Activated naive CD4-positive, alpha-beta T cell treated with anti-CD3 and anti-CD28 coated beads, Interleukin-2, amount 50 U/mL, for 24 hours (primary cell): ENCODE measurements at regions not wholly inside any gene's neighbourhood (a gene's known extent, or its start where the extent isn't known, plus 50 kb on each side); places are given as distances from the start of the nearest gene placed in this dataset.

Source experiments
- H3K27ac Mint-ChIP-seq: one replicate; pipeline ENCODE4 v1.8.0; 2021; ENCODE audit warnings: mild to moderate bottlenecking, mixed read lengths
- H3K27me3 Mint-ChIP-seq: one replicate; pipeline ENCODE4 v1.8.0; 2021; ENCODE audit warnings: mixed read lengths
- H3K36me3 Mint-ChIP-seq: one replicate; pipeline ENCODE4 v1.8.0; 2021; ENCODE audit warnings: mixed read lengths
- H3K4me1 Mint-ChIP-seq: one replicate; pipeline ENCODE4 v1.8.0; 2021; ENCODE audit warnings: mixed read lengths
- H3K4me3 Mint-ChIP-seq: one replicate; pipeline ENCODE4 v1.8.0; 2021; ENCODE audit warnings: mild to moderate bottlenecking, mixed read lengths
- H3K9me3 Mint-ChIP-seq: one replicate; pipeline ENCODE4 v1.8.0; 2021; ENCODE audit warnings: mixed read lengths

DNA sequence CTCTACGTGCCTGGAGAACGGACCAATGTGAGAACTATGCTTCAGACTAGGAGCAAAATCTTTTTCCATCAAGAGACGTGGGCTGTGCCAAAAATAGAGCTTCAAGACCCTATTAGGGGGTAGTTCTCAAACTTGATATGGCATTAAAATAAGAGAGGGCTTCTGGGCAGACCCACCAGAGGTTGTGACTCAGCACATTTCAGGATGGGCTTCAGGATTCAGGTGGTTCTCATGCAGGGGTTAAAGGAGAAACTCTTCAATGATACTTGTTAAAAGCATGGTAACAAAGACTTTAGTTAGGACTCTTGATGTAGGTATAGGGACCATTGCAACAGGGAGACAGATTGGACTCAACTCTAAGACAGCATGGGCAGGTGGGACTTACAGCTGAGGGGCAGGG is 195.5 kb downstream of the RGS3 start:
- Mint-ChIP-seq H3K27me3 (no peaks in the 10 kb centered on the region), H3K9me3 (no peaks in the 10 kb centered on the region), H3K36me3 (no peaks in the 10 kb centered on the region), H3K4me1 (no peaks in the 10 kb centered on the region), H3K4me3 (no peak overlapping the region), H3K27ac (no peak overlapping the region)

- no peaks in the 10 kb centered on the region for H3K9me3 Mint-ChIP-seq
- H3K27ac Mint-ChIP-seq = no peak overlapping the region
- no peaks in the 10 kb centered on the region for H3K27me3 Mint-ChIP-seq
- no peaks in the 10 kb centered on the region for H3K36me3 Mint-ChIP-seq
- H3K4me3 Mint-ChIP-seq = no peak overlapping the region
- H3K4me1 Mint-ChIP-seq = no peaks in the 10 kb centered on the region
Measured at GRCh38 chr9:113659740-113660139, 196.2 kb downstream of the RGS3 start.

- H3K9me3 Mint-ChIP-seq = no peaks in the 10 kb centered on the region
- no peaks in the 10 kb centered on the region for H3K27me3 Mint-ChIP-seq
- H3K4me1 Mint-ChIP-seq = no peaks in the 10 kb centered on the region
- H3K36me3 Mint-ChIP-seq = no peaks in the 10 kb centered on the region
- no peak overlapping the region for H3K4me3 Mint-ChIP-seq
- H3K27ac Mint-ChIP-seq = no peak overlapping the region
Measured at GRCh38 chr9:113660196-113660595, 196.7 kb downstream of the RGS3 start.

DNA sequence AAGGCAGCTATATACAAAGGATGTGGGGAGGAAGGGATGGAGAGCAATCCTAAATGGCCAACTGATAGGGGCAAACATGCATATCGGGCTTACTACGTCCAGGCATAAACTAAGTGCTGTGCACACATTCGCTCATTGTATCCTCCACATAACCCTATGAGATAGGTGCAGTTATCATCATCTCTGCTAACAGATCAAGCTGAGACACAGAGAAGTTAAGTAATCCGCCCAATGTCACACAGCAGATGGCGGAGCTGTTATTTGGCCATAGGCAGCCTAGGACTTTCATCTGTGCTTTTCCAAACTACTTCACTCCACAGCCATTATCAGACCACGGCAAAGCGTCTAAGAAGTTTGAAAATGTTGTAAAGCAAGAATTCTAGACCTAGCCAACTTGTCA is 197.5 kb downstream of the RGS3 start:
- no peaks in the 10 kb centered on the region for H3K4me1 Mint-ChIP-seq
- no peak overlapping the region for H3K4me3 Mint-ChIP-seq
- H3K27me3 Mint-ChIP-seq = no peaks in the 10 kb centered on the region
- H3K36me3 Mint-ChIP-seq = no peaks in the 10 kb centered on the region
- H3K27ac Mint-ChIP-seq = no peak overlapping the region
- H3K9me3 Mint-ChIP-seq = no peaks in the 10 kb centered on the region

DNA sequence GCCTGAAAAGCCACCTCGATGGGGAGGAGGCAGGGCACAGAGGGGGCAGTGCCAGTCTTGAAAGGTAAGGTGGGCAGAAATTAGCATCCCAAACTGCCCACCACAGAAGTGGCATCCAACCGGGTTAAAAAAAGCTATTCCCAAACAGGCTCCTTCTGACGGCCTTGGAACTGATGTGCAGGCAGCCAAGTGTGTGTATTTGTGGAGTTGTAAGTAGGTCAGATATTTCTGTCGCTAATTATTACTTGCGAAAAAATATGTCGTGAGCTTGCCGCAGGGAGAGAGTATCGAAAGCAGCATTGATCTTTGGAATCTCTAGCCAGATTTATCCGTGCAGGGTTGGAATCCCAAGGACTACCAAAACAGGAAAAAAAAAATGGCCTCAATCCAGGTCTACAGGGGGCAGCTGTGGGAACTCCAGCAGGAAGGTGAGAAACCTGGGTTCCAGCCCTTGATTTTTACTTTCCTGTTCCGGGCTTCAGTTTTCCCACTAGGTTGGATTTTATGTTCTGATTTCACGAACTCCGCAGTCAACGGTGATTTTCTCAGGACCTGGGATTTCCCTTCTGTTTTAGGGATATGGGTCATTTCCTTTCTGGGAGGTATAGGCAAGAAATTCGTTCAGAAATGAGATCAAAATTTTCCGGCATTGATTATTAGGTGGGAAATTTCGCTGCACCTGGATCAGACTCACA is 200.8 kb downstream of the RGS3 start:
- Mint-ChIP-seq H3K4me1 (no peaks in the 10 kb centered on the region), H3K27ac (no peak overlapping the region), H3K4me3 (no peak overlapping the region), H3K27me3 (no peaks in the 10 kb centered on the region), H3K9me3 (no peaks in the 10 kb centered on the region), H3K36me3 (no peaks in the 10 kb centered on the region)

DNA sequence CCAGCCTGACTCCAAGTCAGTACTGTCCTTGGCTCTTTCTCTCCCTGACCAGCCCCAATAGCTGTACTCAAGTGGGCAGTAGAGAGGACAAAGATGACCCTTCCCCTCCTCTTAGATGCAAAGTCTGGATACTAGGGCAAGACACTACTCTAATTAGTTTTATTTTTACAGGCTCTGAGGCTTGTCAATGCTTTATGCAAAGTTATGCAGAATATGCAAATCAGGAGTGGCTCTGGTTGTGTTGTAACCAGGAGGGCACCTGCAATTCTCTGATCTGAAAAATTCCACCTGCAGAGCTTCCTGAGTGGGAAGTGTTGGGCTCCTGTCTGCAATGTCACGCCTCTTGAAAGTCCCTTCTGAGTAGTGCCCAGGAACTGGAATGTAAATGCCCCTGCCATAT is 201.5 kb downstream of the RGS3 start:
- no peak overlapping the region for H3K27ac Mint-ChIP-seq
- no peaks in the 10 kb centered on the region for H3K4me1 Mint-ChIP-seq
- H3K9me3 Mint-ChIP-seq = no peaks in the 10 kb centered on the region
- H3K4me3 Mint-ChIP-seq = no peak overlapping the region
- H3K27me3 Mint-ChIP-seq = no peaks in the 10 kb centered on the region
- H3K36me3 Mint-ChIP-seq = no peaks in the 10 kb centered on the region

DNA sequence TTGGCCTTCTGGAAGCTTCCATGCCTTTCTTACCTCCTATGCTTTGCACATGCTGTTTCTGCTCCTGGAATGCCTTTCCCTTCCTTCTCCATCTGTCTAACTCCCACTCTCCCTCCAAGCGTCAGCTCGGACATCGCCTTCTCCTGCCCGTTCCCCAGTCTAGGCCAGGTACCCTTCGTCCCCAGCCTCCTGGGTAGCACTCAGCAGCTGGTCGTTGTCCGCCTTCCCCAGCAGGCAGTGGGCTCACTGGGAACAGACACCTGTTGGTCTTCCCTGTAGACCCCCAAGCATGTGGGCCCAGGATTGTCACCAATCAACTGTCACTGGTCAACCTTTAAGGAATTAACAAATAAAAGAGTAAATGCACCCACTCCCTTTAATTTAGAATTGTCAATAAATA is 202.2 kb downstream of the RGS3 start:
- no peaks in the 10 kb centered on the region for H3K36me3 Mint-ChIP-seq
- no peaks in the 10 kb centered on the region for H3K27me3 Mint-ChIP-seq
- no peaks in the 10 kb centered on the region for H3K9me3 Mint-ChIP-seq
- H3K27ac Mint-ChIP-seq = no peak overlapping the region
- no peak overlapping the region for H3K4me3 Mint-ChIP-seq
- H3K4me1 Mint-ChIP-seq = no peaks in the 10 kb centered on the region

GRCh38 chr9:113668061-113668460 is 204.5 kb downstream of the RGS3 start:
- Mint-ChIP-seq H3K36me3 (no peaks in the 10 kb centered on the region), H3K4me3 (no peak overlapping the region), H3K27ac (no peak overlapping the region), H3K9me3 (no peaks in the 10 kb centered on the region), H3K4me1 (no peaks in the 10 kb centered on the region), H3K27me3 (no peaks in the 10 kb centered on the region)

- Mint-ChIP-seq H3K4me3 (no peak overlapping the region), H3K9me3 (no peaks in the 10 kb centered on the region), H3K4me1 (no peaks in the 10 kb centered on the region), H3K27me3 (peaks cover 4% of the 10 kb centered on the region), H3K27ac (no peak overlapping the region), H3K36me3 (no peaks in the 10 kb centered on the region)
Measured at GRCh38 chr9:113669522-113670115, 206.1 kb downstream of the RGS3 start.

GRCh38 chr9:113673726-113674125 is 202.4 kb upstream of the ZNF618 start:
- no peaks in the 10 kb centered on the region for H3K36me3 Mint-ChIP-seq
- H3K27ac Mint-ChIP-seq = no peak overlapping the region
- no peak overlapping the region for H3K4me3 Mint-ChIP-seq
- H3K4me1 Mint-ChIP-seq = no peaks in the 10 kb centered on the region
- no peaks in the 10 kb centered on the region for H3K9me3 Mint-ChIP-seq
- peaks cover 14% of the 10 kb centered on the region for H3K27me3 Mint-ChIP-seq

DNA sequence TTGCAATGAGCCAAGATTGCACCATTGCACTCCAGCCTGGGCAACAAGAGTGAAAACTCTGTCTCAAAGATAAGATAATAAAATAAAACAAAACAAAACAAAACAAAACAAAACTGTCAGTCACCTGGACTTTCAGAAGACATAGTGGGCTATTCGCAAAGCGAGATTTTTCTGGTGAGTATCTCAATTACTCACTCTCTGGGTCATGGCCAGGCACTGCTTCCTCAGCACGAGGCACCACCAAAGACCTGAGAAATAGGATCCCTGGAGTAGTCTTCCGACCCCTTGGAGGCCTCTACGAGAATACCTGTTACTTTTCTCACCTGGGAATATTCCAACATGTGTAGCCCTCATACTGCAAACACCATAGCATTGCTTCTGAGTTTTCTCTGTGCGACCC is 201.7 kb upstream of the ZNF618 start:
- Mint-ChIP-seq H3K4me3 (no peak overlapping the region), H3K27ac (no peak overlapping the region), H3K27me3 (peaks cover 15% of the 10 kb centered on the region), H3K36me3 (no peaks in the 10 kb centered on the region), H3K4me1 (no peaks in the 10 kb centered on the region), H3K9me3 (no peaks in the 10 kb centered on the region)

- H3K4me3 Mint-ChIP-seq = no peak overlapping the region
- H3K9me3 Mint-ChIP-seq = no peaks in the 10 kb centered on the region
- H3K4me1 Mint-ChIP-seq = no peaks in the 10 kb centered on the region
- H3K27ac Mint-ChIP-seq = no peak overlapping the region
- H3K36me3 Mint-ChIP-seq = no peaks in the 10 kb centered on the region
- H3K27me3 Mint-ChIP-seq = peaks cover 20% of the 10 kb centered on the region
Measured at GRCh38 chr9:113675475-113675941, 200.6 kb upstream of the ZNF618 start.

GRCh38 chr9:113677057-113677456 is 199.1 kb upstream of the ZNF618 start:
- Mint-ChIP-seq H3K4me1 (no peaks in the 10 kb centered on the region), H3K4me3 (no peak overlapping the region), H3K27me3 (peaks cover 27% of the 10 kb centered on the region)

GRCh38 chr9:113677569-113677968 is 198.5 kb upstream of the ZNF618 start:
- H3K4me3 Mint-ChIP-seq = no peak overlapping the region
- peaks cover 28% of the 10 kb centered on the region for H3K27me3 Mint-ChIP-seq
- H3K36me3 Mint-ChIP-seq = no peaks in the 10 kb centered on the region
- H3K9me3 Mint-ChIP-seq = no peaks in the 10 kb centered on the region
- no peaks in the 10 kb centered on the region for H3K4me1 Mint-ChIP-seq
- no peak overlapping the region for H3K27ac Mint-ChIP-seq

More at GRCh38 chr9:113677057-113677456, 199.1 kb upstream of the ZNF618 start:
- H3K36me3 Mint-ChIP-seq = no peaks in the 10 kb centered on the region
- no peak overlapping the region for H3K27ac Mint-ChIP-seq
- H3K9me3 Mint-ChIP-seq = no peaks in the 10 kb centered on the region

DNA sequence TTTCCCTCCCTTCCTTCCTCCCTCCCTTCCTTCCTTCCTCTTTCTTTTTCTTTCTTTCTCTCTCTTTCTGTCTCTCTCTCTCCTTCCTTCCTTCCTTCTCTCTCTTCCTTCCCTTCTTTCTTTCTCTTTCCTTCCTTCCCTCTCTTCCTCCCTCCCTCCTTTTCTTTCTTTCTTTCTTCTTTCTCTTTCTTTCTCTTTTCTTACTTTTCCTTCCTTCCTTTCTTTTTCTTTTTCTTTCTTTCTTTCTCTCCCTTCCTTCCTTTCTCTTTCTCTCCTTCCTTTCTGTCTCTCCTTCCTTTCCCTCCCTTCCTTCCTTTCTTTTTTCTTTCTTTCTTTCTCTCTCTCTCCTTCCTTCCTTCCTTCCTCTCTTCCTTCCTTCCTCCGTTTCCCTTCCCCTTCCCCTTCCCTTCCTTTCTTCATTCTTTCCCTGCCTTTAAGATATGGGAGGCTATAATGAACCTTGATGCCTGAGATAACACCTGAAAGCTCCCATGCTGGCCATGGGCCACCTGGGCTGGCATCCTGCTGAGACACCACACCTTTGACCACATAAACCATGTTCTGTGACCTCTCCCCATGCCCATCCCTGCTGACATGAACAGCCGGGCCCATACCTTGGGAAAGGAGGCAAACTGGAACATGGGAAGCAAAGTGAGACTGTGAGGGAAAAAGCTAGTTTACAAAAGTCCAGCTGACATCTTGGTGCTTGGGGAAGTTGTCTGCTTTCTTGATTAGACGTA is 197.8 kb upstream of the ZNF618 start:
- Mint-ChIP-seq H3K9me3 (no peaks in the 10 kb centered on the region), H3K27ac (no peak overlapping the region), H3K4me1 (no peaks in the 10 kb centered on the region), H3K27me3 (peaks cover 28% of the 10 kb centered on the region), H3K4me3 (no peak overlapping the region), H3K36me3 (no peaks in the 10 kb centered on the region)

DNA sequence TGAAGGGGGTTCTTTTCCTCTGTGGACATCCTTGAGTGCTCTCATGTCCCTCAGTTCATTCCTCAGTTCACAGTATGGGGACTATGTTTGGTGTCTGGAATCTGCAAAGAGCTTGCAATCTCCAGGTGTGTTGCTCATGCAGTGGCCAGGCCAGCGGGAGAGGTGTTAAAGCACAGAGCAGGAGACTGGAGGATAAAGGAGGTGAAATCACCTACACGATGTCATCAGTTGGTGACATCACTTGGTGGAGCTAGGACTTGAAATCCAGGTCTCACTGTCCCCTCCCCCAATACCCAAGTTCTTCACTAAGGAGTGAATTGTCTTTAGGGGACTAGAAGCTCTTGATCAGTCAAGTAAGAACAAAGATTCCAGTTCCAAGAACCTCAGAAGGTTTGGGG is 197.3 kb upstream of the ZNF618 start:
- Mint-ChIP-seq H3K4me1 (no peaks in the 10 kb centered on the region), H3K4me3 (no peak overlapping the region), H3K9me3 (no peaks in the 10 kb centered on the region), H3K27ac (no peak overlapping the region), H3K36me3 (no peaks in the 10 kb centered on the region), H3K27me3 (peaks cover 26% of the 10 kb centered on the region)
